GM19467 (cell line): ENCODE measurements at regions not wholly inside any gene's neighbourhood (a gene's known extent, or its start where the extent isn't known, plus 50 kb on each side); places are given as distances from the start of the nearest gene placed in this dataset.

Source experiments
- ATAC-seq: cut with Tn5 transposase; IDR thresholded peaks from one replicate; pipeline ENCODE4 v1.9.1; 2021; ENCODE audit warnings: mild to moderate bottlenecking, moderate library complexity; ENCODE audit not compliant: unreplicated experiment

- ATAC-seq = no peak
Measured at GRCh38 chr14:83314764-83315163, 1781.1 kb upstream of the SEL1L start.

- ATAC-seq = no peak
Measured at GRCh38 chr14:83316356-83316755, 1782.7 kb upstream of the SEL1L start.

- no peak for ATAC-seq
Measured at GRCh38 chr14:83320837-83321236, 1787.2 kb upstream of the SEL1L start.

- ATAC-seq = no peak
Measured at GRCh38 chr14:83331513-83331912, 1797.9 kb upstream of the SEL1L start.

GRCh38 chr14:83342590-83342989 is 1808.9 kb upstream of the SEL1L start:
- no peak for ATAC-seq

- no peak for ATAC-seq
Measured at GRCh38 chr14:83347874-83348273, 1814.2 kb upstream of the SEL1L start.

GRCh38 chr14:83355609-83356008 is 1822.0 kb upstream of the SEL1L start:
- no peak for ATAC-seq

- ATAC-seq = no peak
Measured at GRCh38 chr14:83356080-83356479, 1822.4 kb upstream of the SEL1L start.

- ATAC-seq = no peak
Measured at GRCh38 chr14:83372271-83372670, 1838.6 kb upstream of the SEL1L start.

- no peak for ATAC-seq
Measured at GRCh38 chr14:83379436-83379835, 1845.8 kb upstream of the SEL1L start.

GRCh38 chr14:83384253-83384652 is 1850.6 kb upstream of the SEL1L start:
- no peak for ATAC-seq

- no peak for ATAC-seq
Measured at GRCh38 chr14:83395321-83395720, 1861.7 kb upstream of the SEL1L start.

- ATAC-seq = no peak
Measured at GRCh38 chr14:83416476-83416875, 1882.8 kb upstream of the SEL1L start.

- ATAC-seq = no peak
Measured at GRCh38 chr14:83419420-83419819, 1885.8 kb upstream of the SEL1L start.

- ATAC-seq = no peak
Measured at GRCh38 chr14:83421711-83422110, 1888.1 kb upstream of the SEL1L start.

- ATAC-seq = no peak
Measured at GRCh38 chr14:83425138-83425537, 1891.5 kb upstream of the SEL1L start.

- ATAC-seq = no peak
Measured at GRCh38 chr14:83425706-83426105, 1892.1 kb upstream of the SEL1L start.

GRCh38 chr14:83433618-83434017 is 1900.0 kb upstream of the SEL1L start:
- no peak for ATAC-seq

- no peak for ATAC-seq
Measured at GRCh38 chr14:83441801-83442200, 1908.1 kb upstream of the SEL1L start.

GRCh38 chr14:83455561-83455960 is 1921.9 kb upstream of the SEL1L start:
- no peak for ATAC-seq

- no peak for ATAC-seq
Measured at GRCh38 chr14:83461521-83461920, 1927.9 kb upstream of the SEL1L start.

- ATAC-seq = no peak
Measured at GRCh38 chr14:83462759-83463158, 1929.1 kb upstream of the SEL1L start.

- ATAC-seq = no peak
Measured at GRCh38 chr14:83463500-83464098, 1929.9 kb upstream of the SEL1L start.
